Heart left ventricle (tissue), 16 donors: ENCODE measurements at regions not wholly inside any gene's neighbourhood (a gene's known extent, or its start where the extent isn't known, plus 50 kb on each side); places are given as distances from the start of the nearest gene placed in this dataset.

ENCODE experiments used
- ATAC-seq, 4 donors: fragments of 200-7000 bp; cut with Tn5 transposase; one replicate each; pipeline ENCODE4 v1.9.1; 2020 to 2022; ENCODE audit warnings: moderate library complexity in 4 of 4, mild to moderate bottlenecking in 3 of 4, moderate number of reproducible peaks in 1 of 4
- DNase-seq, 5 donors: peaks; one replicate each; pipeline ENCODE4 v3.0.0-alpha.2; 2020
- H3K27ac ChIP-seq, 12 donors: fragments of 200-600 bp; sonication (generic) in 4 of 12; one replicate each; pipeline versions ENCODE4 v1.5.0 to v1.8.0; 2016 to 2022; ENCODE audit warnings: mild to moderate bottlenecking in 2 of 12
- H3K27me3 ChIP-seq, 9 donors: fragments of 200-600 bp; sonication (generic) in 2 of 9; one replicate each; pipeline versions ENCODE4 v1.5.1 to v1.8.0; 2016 to 2022; ENCODE audit warnings: mild to moderate bottlenecking in 3 of 9
- H3K36me3 ChIP-seq, 9 donors: fragments of 200-600 bp; sonication (generic) in 2 of 9; one replicate each; pipeline versions ENCODE4 v1.5.0 to v1.8.0; 2018 to 2022; ENCODE audit warnings: mild to moderate bottlenecking in 2 of 9
- H3K4me1 ChIP-seq, 12 donors: fragments of 200-600 bp; sonication (generic) in 4 of 12; one replicate each; pipeline versions ENCODE4 v1.5.0 to v1.8.0; 2016 to 2022; ENCODE audit warnings: mild to moderate bottlenecking in 3 of 12
- H3K4me3 ChIP-seq, 12 donors: fragments of 200-600 bp; sonication (generic) in 4 of 12; one replicate each; pipeline versions ENCODE4 v1.5.0 to v1.8.0; 2017 to 2022; ENCODE audit warnings: mild to moderate bottlenecking in 9 of 12, moderate library complexity in 4 of 12
- H3K9me3 ChIP-seq, 12 donors: fragments of 200-600 bp; sonication (generic) in 4 of 12; one replicate each; pipeline versions ENCODE4 v1.5.0 to v1.8.0; 2016 to 2022; ENCODE audit warnings: mild to moderate bottlenecking in 1 of 12
- POLR2A ChIP-seq, 2 donors: fragments of 450-650 bp; IDR thresholded peaks; one replicate each; pipeline ENCODE4 v1.6.1; 2017; ENCODE audit warnings: antibody characterized with exemption in 2 of 2, mild to moderate bottlenecking in 2 of 2, moderate library complexity in 2 of 2
- WGBS, 4 donors: extraction: QIAGEN DNeasy Blood & Tissue Kit in 2 of 4; methylation state at CpG; one replicate each; pipeline versions ENCODE4 v1.1.5 to v1.1.7; 2013 to 2018; 5-methylcytosine and 5-hydroxymethylcytosine counted together
- intact Hi-C, 10 donors: fragments of 100-400 bp; cut with DNase I; formaldehyde crosslinking; loops; one replicate each; pipeline versions ENCODE4 v1.11.1 to v1.14.2; 2022
- TF ChIP-seq, protein P1 (sequence below), 12 donors: fragments of 200-600 bp; sonication (generic) in 4 of 12; IDR thresholded peaks; one replicate each; pipeline versions ENCODE4 v1.5.0 to v1.8.0; 2018 to 2022; ENCODE audit warnings: antibody characterized with exemption in 12 of 12, mild to moderate bottlenecking in 5 of 12
- donor health status: ischemic (EF 13 %, LVEDD 7.1; RV severe dilation, severe dysfunction).
- donor health status: healthy with polysubstance abuse.
- donor health status: DM: no; HTN: yes; CAD: no.
- donor health status: DM: no; HTN: no; CAD: no.
- donor health status: ischemic (EF 25% LVEDD 6.9; RV normal size, moderate dysfunction).
- donor health status: ischemic (EF 25% LVEDD 5.7; RV mildly dilated, moderate dysfunction).
- donor health status: healthy.
- donor health status: DM: yes; HTN: yes; CAD: no.
- donor health status: ischemic (EF 35%, LVEDD 5.7; RV mildly dilated, moderate dysfunction).
- donor health status: nonischemic (EF 11% LVEDD 7.7; RV severe dilation, severe dysfunction).
- donor health status: DM: yes; HTN: yes; CAD: no.
- donor health status: PGD.
- donor health status: ischemic (EF 29% LVEDD 5.4; RV normal size, mild dysfunction).
- donor health status: nonischemic (EF 23%, LVEDD 6.1; RV moderate dilation, normal function).

- no peaks in the 10 kb centered on the region for H3K4me1 ChIP-seq
- H3K36me3 ChIP-seq = no peaks in the 10 kb centered on the region
- no peak overlapping the region for H3K27ac ChIP-seq
- TF ChIP-seq, protein P1, sequence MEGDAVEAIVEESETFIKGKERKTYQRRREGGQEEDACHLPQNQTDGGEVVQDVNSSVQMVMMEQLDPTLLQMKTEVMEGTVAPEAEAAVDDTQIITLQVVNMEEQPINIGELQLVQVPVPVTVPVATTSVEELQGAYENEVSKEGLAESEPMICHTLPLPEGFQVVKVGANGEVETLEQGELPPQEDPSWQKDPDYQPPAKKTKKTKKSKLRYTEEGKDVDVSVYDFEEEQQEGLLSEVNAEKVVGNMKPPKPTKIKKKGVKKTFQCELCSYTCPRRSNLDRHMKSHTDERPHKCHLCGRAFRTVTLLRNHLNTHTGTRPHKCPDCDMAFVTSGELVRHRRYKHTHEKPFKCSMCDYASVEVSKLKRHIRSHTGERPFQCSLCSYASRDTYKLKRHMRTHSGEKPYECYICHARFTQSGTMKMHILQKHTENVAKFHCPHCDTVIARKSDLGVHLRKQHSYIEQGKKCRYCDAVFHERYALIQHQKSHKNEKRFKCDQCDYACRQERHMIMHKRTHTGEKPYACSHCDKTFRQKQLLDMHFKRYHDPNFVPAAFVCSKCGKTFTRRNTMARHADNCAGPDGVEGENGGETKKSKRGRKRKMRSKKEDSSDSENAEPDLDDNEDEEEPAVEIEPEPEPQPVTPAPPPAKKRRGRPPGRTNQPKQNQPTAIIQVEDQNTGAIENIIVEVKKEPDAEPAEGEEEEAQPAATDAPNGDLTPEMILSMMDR (IDR thresholded peaks at IDR 0.05) = no peak
- TF ChIP-seq POLR2A (IDR thresholded peaks at IDR 0.05) = no peak
- no peak for ATAC-seq
- H3K4me3 ChIP-seq = no peak overlapping the region
- 53 to 71% (median 63%) methylated on average over 2 of the region's 2 CpGs for WGBS, 4 donors
- no peaks in the 10 kb centered on the region for H3K27me3 ChIP-seq
- intact Hi-C loops = no loop called here
- DNase-seq = no peak
- H3K9me3 ChIP-seq = peaks cover 0 to 36% (median 13%) of the 10 kb centered on the region in 12 donors
Measured at GRCh38 chr4:43822621-43823020, 626.0 kb downstream of the KCTD8 start.

GRCh38 chr4:43835869-43836268 lies 612.7 kb downstream of the KCTD8 start:
- Histone ChIP-seq H3K27me3 (no peaks in the 10 kb centered on the region), H3K9me3 (no peaks in the 10 kb centered on the region), H3K36me3 (no peaks in the 10 kb centered on the region), H3K4me1 (no peaks in the 10 kb centered on the region), H3K4me3 (no peak overlapping the region), H3K27ac (no peak overlapping the region)
- intact Hi-C loops = loop anchor here in 1 of 10 donors (10.0 kb wide), 1 partner anchor 439 kb away; no protein-coding TSS in a partner anchor
- TF ChIP-seq, protein P1 (IDR thresholded peaks at IDR 0.05) = no peak
- TF ChIP-seq POLR2A (IDR thresholded peaks at IDR 0.05) = no peak
- no peak for DNase-seq
- no peak for ATAC-seq

- DNase-seq = no peak
- no peaks in the 10 kb centered on the region for H3K36me3 ChIP-seq
- no peak overlapping the region for H3K27ac ChIP-seq
- H3K9me3 ChIP-seq = no peaks in the 10 kb centered on the region
- no peak overlapping the region for H3K4me3 ChIP-seq
- no peak for ATAC-seq
- H3K4me1 ChIP-seq = no peaks in the 10 kb centered on the region
- no peaks in the 10 kb centered on the region for H3K27me3 ChIP-seq
- TF ChIP-seq, protein P1 (IDR thresholded peaks at IDR 0.05) = no peak
- no peak for TF ChIP-seq POLR2A (IDR thresholded peaks at IDR 0.05)
- intact Hi-C loops = loop anchor here in 1 of 10 donors (10.0 kb wide), 1 partner anchor 438 kb away; no protein-coding TSS in a partner anchor
Measured at GRCh38 chr4:43837171-43837570, 611.4 kb downstream of the KCTD8 start.

GRCh38 chr4:43837604-43838003 lies 611.0 kb downstream of the KCTD8 start:
- no peak overlapping the region for H3K27ac ChIP-seq
- no peaks in the 10 kb centered on the region for H3K27me3 ChIP-seq
- H3K4me1 ChIP-seq = no peaks in the 10 kb centered on the region
- H3K4me3 ChIP-seq = no peak overlapping the region
- no peak for DNase-seq
- no peaks in the 10 kb centered on the region for H3K36me3 ChIP-seq
- TF ChIP-seq POLR2A (IDR thresholded peaks at IDR 0.05) = no peak
- TF ChIP-seq, protein P1 (IDR thresholded peaks at IDR 0.05) = no peak
- no peaks in the 10 kb centered on the region for H3K9me3 ChIP-seq
- no peak for ATAC-seq
- intact Hi-C loops = loop anchor here in 1 of 10 donors (10.0 kb wide), 1 partner anchor 437 kb away; no protein-coding TSS in a partner anchor
